ENCODE measurements at regions not wholly inside any gene's neighbourhood (a gene's known extent, or its start where the extent isn't known, plus 50 kb on each side); places are given as distances from the start of the nearest gene placed in this dataset.
"Not testable (repeated sequence)": the region's sequence is repeated elsewhere in the genome, so short reads cannot be mapped to it uniquely, and the experiment has no call there.

DNA sequence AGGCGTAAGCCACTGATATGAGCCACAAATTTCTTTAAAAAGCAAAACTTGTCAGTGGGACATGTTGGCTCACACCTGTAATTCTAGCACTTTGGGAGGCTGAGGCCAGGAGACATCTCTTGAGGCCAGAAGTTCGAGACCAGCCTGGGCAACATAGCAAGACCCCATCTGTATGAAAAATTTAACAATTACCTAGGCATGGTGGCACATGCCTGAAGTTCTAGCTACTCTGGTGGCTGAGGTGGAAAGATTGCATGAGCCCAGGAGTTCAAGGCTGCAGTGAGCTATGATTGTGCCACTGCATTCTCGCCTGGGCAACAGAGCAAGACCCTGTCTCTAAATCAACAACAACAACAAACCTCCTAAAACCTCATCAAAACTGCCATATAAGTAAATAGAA is 147.6 kb upstream of the BARHL2 start:
- DNase-seq = no peak

DNA sequence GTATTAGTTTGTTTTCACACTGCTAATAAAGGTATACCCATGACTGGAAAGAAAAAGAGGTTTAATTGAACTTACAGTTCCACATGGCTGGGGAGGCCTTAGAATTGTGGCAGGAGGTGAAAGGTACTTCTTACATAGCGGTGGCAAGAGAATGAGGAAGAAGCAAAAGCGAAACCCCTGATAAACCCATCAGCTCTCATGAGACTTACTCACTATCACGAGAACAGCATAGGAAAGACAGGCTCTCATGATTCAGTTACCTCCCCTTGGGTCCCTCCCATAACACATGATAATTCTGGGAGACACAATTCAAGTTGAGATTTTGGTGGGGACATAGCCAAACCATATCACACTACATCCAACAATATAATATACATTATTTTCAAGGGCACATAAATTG is 145.7 kb upstream of the BARHL2 start:
- no peak for DNase-seq

DNA sequence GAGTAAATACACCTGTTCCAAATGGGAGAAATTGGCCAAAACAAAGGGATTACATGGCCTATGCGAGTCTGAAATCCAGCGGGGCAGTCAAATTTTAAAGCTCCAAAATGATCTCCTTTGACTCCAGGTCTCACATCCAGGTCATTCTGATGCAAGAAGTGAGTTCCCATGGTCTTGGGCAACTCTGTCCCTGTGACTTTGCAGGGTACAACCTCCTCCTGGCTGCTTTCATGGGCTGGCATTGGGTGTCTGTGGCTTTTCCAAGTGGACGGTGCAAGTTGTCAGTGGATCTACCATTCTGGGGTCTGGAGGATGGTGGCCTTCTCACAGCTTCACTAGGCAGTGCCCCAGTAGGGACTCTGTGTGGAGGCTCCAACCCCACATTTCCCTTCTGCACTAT is 144.3 kb upstream of the BARHL2 start:
- DNase-seq = not testable (repeated sequence)

DNA sequence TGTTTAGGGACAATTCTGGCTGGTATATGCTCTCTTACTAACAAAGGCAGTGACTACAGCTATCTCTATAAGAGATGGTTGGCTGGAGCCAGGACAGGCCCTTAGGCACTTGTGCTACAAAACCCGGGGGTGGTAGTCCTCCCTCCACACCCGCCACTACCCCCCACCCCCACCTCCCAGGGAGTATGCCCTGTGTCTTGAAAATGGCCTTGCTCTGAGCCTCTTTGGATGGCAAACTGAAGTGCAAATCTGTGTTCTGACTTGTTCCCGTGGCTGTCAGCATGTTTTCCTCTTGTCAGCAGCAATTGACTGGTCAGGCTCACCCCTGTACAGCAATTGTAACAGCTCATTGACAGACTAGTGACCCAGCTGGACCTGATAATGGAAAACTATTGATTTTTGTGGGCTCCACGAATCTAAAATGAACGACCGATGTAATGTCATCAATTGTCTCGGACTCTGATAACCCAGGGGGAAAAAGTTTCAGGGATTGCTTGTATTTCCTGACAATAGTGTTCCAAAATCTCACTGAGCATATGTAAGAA is 139.4 kb upstream of the BARHL2 start:
- no peak for DNase-seq

DNA sequence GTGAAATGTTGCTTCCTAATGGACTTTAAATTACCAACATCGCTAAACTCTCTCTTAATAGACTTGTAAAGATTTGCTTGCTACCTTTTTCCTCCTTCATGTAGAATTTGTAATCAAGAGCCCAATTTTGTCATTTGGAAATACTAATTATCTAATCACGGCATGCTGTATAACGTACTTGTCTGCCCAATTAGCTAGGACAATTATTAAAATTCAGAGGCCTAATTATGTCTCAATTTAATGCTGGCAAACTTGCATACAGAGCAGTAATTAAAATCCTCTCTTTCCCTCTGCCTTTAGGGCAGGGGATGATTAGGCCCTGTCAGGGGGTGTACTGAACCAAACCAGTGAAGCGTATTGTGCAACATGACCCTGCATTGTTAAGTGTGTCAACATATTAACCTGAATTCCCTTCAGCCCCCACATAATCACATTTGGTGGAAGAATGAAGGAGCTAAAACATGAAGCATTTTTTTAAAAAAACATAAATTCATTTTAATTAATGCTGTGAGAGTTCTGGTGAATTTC is 137.4 kb upstream of the BARHL2 start:
- no peak for DNase-seq

DNA sequence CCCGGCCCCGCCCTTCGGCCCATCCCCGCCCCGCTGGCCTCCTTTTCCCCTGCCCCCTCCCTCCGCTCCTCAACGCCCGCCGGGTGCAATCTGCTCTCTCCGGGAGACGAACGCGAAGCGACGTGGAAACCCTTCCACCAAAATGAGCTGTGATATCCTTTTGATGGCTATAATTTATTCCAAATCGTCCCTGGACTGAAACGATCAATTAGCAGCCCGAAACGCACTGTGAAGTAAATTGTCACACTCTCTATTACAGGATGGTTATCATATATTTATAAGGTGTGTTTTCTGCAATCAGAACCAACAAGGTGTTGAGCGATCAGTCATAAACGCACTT is 134.6 kb upstream of the BARHL2 start:
- DNase-seq = no peak

DNA sequence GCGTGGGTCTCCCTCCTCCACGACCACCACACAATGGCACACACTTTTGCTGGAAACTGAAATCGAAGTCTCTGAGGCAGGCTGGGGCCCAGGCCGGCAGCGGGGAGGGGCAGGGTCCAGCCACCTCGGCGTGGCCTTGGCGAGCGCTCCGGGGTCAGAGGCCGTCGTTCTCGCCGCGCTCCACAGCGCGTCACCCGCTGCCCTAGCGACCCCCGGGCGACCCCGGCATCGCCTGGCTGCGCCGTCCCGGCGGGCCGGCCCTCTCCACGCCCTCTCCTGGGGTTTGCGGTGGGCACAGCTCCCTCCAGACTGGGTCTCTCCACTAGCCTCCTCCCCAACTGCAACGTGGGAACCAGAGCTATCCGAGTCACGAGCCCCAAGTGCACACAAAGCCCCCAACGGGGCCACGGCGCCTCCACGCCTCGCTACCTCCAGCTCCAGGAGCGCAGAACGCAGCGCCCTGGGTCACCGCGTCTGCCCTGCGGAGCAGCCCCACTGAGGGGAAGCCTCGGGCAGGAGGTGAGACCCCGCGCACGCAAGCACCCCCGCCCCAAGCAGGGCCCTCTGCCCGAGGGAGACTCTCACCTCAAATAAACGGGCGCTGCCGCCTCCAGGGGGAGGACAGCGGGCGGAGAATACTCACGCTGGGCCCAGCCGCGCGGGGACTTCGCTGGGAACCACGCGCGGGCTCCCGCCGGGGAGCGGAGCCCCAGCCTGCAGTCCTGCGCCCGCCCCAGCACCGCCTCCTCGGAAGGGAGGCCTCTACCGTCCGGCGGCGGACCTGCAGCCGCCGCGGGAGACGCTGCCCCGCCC is 134.0 kb upstream of the BARHL2 start:
- peak in 51 of 56 donors; percentile 5 to 86 (median 61) for DNase-seq

DNA sequence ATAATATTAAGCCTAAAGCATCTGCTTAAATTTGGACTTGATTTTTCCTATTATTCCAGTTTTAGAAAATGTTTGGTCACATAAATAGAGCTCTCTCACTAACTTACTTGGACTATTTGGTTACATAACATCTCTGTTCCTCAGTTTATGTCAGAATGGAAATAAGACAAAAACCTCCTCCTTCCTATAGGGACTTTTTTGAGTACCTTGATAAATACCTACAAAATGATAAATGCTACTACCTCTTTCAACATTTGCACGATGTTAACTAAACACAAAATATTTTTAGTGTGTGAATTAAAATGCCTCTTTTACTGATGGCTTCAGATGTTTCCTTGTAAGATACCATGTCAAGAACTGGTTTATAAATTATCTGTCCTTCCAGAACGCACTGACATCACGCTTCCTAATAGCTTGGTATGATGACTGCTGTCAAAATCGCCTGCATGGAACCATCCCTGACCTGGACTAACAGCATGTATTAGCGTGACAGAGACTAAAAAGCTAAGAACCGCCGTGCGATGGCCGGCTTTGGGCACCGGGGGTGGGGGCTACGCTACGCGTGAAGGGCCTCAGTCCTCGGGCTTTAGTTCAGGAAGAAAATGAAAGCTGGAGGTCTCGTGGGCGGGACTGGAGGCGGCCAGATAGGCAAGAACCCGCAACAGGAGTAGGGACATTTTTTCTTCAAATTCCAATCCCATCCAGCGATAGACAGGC is 133.2 kb upstream of the BARHL2 start:
- peak in 13 of 56 donors; percentile 6 to 36 (median 18) for DNase-seq

DNA sequence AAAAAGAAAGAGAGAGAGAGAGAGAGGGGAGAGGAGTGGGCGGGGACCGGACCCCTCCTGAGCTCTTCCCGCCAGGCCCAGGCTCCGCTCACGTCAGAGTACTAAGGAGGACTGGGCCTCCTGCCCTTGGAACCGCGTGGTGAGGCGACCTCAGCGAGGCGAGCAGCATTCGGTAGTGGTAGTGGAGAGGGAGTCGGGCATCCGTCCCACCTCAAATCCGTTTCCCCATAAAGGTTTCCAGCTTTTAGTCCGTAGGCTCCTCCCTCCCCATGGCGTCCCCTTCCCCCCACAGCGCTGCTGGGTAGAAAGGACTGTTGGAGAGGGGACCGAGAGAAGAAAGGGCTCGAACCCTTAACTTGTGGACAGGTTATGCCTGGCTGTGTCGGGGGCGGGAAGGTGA is 124.4 kb upstream of the BARHL2 start:
- no peak for DNase-seq

DNA sequence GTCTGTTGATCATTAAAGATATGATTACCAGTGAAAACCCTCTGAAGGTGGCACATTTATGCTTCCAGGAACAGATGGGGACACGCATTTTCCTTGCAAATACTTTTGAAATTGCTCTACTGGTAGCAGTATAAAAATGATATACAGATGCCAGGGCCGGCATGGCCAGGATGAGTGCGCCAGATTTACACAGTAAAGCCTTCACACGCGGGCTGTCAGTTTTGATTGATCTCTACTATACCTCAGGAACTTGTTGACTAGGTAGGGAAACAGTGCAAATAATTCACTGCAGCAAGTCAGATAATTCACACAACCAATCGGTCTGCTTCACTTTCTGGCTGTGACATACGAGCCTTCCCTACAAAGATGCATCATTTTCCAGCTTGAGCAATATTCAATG is 123.2 kb upstream of the BARHL2 start:
- DNase-seq = no peak

DNA sequence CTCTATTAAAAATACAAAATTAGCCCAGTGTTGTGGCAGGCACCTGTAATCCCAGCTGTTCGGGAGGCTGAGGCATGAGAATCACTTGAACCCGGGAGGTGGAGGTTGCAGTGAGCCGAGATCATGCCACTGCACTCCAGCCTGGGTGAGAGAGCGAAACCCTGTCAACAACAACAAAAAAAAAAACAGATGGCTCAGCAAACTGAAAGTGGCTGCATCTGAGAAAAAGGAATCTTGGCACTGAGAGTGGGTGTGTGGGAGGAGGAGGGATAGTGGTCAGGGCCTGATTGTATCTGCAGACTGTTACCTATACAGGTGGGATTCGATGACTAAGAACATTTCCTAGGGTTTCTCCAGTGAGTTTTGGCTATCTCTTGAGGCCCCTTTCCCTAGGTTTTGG is 122.2 kb upstream of the BARHL2 start:
- no peak for DNase-seq

DNA sequence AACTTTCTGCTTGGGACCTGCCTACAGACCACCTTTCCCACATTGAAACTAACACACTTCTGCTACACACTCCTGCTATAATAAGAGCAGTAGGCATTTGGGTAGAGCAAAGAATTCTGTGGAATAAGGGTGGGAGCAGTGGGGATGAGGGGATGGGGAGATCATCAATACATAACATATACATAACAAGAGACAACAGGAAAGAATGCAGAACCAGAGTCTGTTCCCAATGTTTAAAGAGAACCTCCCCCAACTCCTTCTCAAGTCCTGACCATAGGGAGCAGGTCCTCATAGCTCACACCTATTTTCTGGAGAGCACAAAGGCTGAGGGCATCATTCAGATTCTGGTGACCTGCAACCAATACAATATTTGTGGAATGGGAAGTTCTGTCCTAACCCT is 121.6 kb upstream of the BARHL2 start:
- no peak for DNase-seq

DNA sequence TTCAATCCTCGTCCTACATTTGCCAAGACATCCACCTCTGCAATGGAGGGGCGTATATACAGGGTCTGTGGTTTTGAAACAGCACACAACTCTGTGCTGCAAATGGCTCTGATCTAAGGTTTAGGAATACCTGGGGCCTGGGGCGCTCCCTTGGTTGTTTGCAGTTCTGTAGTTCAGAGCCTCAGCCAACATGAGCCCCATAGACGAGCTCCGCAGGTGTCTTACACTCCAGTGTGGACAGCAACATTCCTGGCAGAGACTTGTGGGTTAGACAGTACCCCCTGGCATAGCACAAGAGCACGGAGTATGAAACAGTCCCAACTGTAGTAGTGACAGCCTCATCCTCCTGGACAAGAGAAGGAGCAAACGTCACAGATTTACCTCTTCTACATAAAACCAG is 120.3 kb upstream of the BARHL2 start:
- no peak for DNase-seq

DNA sequence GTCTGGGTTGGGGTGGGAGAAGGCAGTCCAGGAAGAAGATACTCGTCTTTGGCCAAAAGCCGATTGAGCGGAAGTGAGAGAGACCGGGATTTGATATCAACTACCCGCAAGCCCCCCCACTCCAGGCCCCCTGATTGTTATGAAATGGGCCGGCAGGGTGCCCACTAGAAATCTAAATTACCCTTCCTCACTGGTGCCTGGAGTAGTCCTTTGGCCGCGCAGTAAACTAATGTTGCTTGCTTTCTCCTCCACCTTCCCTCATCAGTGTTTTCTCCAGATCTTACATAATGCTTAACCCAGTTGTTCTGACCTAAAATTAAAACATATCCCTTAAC is 119.2 kb upstream of the BARHL2 start:
- no peak for DNase-seq

DNA sequence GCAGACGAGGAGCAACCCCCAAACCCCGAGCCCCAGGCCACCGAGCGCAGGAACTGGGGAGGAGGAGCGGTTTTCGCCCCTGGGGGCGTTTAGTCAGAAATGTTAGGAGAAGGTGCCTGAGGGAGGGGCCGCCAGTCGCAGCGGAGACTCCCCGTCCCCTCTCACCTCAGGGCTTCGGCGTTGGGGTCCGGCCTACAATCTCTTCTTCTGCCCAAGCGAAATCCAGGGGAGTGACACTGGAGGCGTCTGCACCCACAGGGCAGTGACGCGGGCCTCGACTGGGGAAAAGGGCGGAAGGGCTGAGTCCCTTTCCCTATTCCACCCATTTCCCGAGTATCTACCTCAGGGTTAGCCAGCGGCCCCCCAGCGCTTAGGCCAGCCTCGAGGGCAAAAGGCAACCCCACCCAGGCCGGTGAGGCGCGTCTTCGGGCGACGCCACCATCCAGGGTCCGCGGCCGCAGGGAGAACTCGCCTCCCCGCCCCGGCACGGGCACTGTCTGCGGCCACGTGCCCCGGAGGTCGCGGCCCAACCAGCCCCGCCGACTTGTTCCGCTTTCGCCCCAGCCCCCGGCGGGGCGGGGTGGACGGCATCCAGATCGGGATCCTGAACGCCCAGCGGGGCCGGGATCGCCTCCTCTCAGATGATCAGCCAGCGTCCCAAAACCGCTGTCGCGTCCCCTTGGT is 118.7 kb upstream of the BARHL2 start:
- DNase-seq = no peak

DNA sequence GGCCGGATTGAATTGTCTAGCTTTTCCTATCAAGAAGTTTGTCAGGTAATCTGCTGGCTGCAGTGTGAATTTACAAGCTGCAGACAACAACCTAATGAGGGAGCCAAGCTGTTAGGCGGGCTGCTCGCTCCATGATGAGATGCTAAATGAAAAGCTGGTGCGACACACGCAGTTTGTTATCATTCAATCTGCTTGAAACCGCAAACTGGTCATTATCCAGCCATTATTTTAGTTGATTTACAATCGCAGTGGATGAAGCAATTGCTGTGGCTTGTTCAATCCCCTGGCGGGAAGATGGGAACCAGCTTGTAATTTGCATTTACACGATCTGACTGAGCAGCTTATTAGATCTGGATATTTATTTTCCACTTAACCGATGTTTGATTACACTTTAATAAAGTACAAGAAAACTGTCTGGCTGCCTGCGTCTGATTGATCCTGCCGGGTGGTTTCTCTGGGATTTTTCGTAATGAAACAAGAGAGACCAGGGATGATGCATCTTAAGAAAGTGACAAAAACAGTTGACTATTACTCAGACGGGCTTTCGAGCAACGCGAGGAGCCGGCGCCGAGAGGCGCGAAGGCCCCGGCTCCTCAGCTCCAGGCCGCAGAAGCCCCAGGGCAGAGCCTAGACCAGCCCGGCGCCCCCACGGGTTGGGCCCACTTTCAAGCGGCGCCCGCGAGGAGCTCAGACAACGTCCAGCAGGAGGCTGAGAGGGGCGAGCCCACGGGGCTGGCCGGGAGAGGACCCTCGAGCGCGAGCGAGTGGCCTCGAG is 118.0 kb upstream of the BARHL2 start:
- no peak for DNase-seq

DNA sequence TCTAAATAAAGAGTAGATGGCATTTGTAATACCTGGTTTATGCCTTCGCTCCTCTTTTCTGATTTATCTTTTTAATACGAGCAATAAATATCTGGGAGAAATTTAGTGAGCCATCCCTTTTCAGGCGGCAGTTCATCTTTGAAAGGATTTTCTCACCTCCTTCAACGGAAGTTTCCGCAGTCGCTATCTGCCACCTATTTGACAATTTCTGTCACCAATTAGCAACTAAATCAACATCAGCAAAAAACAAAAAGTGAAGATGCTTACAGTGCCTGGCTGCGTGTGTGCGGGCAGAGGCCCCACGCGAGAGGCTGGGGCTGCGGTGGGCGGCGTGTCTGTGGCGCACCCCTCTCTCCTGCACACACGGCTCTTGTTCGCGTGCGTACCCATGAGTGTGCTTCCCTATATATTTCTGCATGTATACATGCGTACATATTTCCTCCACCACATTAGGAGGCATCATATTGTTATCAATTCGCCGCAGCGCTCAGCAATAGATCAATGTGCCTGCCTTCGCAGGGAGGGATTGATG is 117.3 kb upstream of the BARHL2 start:
- DNase-seq = no peak

DNA sequence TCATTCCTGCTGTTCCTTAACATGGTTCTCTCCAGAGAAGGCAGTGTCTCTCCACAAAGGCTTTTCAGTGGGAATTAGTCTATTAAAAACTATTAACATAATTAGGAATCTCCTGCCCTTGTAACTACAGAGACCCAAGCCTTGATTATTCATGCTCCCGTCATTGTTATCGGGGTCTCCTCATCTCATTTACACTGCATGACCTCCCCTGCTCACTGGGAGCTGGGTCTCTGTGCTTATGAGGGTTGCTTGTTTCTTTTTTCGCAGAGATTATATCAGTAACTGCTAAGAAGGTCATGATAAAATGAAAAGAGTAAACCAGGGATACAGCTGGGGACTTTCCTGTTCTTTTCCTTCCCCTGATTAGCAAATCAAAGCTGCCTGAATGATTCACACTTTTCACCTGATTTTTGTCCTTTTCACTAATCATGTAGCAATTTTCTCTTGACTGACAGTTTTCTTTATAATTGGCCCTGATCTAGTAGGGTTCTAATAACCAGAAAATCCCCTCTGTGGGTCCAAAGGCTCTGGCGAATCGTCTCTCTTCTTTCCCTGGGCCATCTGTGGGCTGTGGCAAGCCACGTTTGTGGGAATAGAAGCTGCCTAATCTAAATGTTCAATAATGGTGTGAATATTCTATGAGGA is 116.5 kb upstream of the BARHL2 start:
- DNase-seq = no peak

DNA sequence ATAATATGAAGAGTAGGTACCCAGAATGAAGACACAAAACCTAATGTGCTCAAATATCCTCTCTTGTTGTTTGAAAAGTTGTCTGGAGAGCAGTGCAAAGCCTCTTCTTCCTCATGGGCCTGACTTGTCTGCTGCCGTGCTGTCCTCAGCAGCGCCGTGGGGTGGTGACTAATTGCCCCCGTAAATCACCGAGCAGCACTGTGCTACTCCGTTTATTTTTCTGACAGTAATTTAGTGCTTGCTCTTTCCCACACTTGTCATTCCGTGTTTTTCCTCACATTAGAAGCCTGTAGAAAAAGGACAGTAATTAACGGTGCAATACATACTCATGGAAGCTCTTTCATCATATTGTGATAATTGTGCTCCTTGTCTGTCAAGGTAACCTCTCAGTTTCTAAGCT is 114.8 kb upstream of the BARHL2 start:
- no peak for DNase-seq

DNA sequence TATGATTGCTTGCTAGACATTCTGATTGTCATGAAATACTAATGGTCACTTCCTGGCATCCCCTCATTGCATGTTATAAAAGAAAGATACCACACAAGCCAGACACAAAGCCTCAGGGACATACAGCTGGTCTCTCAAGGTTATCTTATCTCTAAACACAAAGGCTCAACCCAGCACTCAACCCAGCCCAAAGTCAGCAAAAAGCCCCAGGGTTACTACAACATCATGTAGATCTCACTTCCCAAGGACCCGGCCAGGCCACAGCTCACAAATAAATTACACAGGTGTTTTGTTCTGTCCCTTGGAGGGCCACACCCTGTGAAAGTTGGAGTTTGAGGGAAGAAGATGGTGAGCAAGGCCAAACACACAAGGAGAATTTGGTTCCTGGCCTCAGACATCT is 109.7 kb upstream of the BARHL2 start:
- DNase-seq = no peak

DNA sequence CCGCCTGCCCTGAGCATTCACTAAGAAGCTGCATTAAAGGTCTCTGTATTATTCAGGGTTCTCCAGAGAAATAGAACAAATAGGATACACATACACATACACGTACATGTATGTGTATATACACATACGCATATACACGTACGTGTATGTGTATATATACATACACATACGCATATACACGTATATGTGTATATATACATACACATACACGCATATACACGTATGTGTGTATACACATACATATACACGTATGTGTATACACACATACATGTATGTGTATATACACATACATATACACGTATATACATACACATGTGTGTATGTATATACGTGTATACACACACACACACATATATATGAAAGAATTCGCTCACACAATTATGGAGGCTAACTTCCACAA is 108.9 kb upstream of the BARHL2 start:
- no peak for DNase-seq

All from nucleus accumbens (tissue), 56 donors.